K562 (cell line): ENCODE measurements at regions not wholly inside any gene's neighbourhood (a gene's known extent, or its start where the extent isn't known, plus 50 kb on each side); places are given as distances from the start of the nearest gene placed in this dataset.

Experiments
- TF ChIP-seq, protein P1 (sequence below): fragments of 450-650 bp; IDR thresholded peaks from 2 replicates; pipeline ENCODE4 v1.6.1; 2016; ENCODE audit warnings: low read depth
- TF ChIP-seq, protein P2 (sequence below): sonication (generic); formaldehyde crosslinking; IDR thresholded peaks from 2 replicates; pipeline ENCODE4 v1.8.0; 2022; ENCODE audit warnings: mild to moderate bottlenecking, missing genetic modification reagents

DNA sequence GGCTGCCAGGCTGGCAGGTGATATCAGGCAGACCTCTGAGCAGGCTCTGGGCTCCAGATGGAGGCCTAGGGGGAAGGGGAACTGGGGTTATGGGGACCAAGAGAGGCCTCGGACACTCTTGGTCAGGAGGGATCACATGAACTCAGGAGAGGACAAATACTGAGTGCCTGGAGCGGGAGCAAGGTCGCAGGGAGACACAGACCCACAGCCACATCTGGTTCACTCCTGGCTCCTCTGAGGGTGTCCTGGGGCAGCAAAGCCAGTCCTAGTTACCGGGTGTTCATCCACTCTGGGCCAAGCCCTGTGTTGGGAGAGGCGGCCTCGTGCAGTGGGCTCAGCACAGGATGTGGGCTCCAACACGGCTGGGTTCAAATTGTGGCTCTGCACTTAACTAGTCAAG lies 239.0 kb downstream of the PTPRU start (continued):
- TF ChIP-seq, protein P1, sequence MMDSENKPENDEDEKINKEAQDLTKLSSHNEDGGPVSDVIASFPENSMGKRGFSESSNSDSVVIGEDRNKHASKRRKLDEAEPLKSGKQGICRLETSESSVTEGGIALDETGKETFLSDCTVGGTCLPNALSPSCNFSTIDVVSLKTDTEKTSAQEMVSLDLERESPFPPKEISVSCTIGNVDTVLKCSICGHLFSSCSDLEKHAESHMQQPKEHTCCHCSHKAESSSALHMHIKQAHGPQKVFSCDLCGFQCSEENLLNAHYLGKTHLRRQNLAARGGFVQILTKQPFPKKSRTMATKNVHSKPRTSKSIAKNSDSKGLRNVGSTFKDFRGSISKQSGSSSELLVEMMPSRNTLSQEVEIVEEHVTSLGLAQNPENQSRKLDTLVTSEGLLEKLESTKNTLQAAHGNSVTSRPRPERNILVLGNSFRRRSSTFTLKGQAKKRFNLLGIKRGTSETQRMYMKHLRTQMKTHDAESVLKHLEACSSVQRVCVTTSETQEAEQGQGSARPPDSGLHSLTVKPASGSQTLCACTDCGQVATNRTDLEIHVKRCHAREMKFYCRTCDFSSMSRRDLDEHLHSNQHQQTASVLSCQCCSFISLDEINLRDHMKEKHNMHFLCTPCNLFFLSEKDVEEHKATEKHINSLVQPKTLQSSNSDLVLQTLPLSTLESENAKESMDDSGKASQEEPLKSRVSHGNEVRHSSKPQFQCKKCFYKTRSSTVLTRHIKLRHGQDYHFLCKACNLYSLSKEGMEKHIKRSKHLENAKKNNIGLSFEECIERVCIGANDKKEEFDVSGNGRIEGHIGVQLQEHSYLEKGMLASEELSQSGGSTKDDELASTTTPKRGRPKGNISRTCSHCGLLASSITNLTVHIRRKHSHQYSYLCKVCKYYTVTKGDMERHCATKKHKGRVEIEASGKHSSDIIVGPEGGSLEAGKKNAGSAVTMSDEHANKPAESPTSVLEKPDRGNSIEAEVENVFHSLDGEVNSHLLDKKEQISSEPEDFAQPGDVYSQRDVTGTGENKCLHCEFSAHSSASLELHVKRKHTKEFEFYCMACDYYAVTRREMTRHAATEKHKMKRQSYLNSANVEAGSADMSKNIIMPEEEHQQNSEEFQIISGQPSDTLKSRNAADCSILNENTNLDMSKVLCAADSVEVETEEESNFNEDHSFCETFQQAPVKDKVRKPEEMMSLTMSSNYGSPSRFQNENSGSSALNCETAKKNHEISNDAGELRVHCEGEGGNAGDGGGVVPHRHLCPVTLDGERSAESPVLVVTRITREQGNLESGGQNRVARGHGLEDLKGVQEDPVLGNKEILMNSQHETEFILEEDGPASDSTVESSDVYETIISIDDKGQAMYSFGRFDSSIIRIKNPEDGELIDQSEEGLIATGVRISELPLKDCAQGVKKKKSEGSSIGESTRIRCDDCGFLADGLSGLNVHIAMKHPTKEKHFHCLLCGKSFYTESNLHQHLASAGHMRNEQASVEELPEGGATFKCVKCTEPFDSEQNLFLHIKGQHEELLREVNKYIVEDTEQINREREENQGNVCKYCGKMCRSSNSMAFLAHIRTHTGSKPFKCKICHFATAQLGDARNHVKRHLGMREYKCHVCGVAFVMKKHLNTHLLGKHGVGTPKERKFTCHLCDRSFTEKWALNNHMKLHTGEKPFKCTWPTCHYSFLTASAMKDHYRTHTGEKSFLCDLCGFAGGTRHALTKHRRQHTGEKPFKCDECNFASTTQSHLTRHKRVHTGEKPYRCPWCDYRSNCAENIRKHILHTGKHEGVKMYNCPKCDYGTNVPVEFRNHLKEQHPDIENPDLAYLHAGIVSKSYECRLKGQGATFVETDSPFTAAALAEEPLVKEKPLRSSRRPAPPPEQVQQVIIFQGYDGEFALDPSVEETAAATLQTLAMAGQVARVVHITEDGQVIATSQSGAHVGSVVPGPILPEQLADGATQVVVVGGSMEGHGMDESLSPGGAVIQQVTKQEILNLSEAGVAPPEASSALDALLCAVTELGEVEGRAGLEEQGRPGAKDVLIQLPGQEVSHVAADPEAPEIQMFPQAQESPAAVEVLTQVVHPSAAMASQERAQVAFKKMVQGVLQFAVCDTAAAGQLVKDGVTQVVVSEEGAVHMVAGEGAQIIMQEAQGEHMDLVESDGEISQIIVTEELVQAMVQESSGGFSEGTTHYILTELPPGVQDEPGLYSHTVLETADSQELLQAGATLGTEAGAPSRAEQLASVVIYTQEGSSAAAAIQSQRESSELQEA = no peak
- TF ChIP-seq, protein P2, sequence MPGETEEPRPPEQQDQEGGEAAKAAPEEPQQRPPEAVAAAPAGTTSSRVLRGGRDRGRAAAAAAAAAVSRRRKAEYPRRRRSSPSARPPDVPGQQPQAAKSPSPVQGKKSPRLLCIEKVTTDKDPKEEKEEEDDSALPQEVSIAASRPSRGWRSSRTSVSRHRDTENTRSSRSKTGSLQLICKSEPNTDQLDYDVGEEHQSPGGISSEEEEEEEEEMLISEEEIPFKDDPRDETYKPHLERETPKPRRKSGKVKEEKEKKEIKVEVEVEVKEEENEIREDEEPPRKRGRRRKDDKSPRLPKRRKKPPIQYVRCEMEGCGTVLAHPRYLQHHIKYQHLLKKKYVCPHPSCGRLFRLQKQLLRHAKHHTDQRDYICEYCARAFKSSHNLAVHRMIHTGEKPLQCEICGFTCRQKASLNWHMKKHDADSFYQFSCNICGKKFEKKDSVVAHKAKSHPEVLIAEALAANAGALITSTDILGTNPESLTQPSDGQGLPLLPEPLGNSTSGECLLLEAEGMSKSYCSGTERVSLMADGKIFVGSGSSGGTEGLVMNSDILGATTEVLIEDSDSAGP (CRISPR knock-in tag) = no peak
